HEK293T (cell line): ENCODE measurements at regions not wholly inside any gene's neighbourhood (a gene's known extent, or its start where the extent isn't known, plus 50 kb on each side); places are given as distances from the start of the nearest gene placed in this dataset.

Experiments used
- CTBP1 ChIP-seq: fragments of 450-650 bp; IDR thresholded peaks from 2 replicates; pipeline ENCODE4 v1.6.1; 2016; ENCODE audit warnings: borderline replicate concordance
- HDGF ChIP-seq: fragments of 450-650 bp; IDR thresholded peaks from 2 replicates; pipeline ENCODE4 v1.6.1; 2017; ENCODE audit warnings: antibody characterized with exemption, borderline replicate concordance
- NFRKB ChIP-seq: fragments of 450-650 bp; IDR thresholded peaks from 2 replicates; pipeline ENCODE4 v1.6.1; 2016; ENCODE audit warnings: mild to moderate bottlenecking, moderate library complexity
- TARDBP ChIP-seq: fragments of 450-650 bp; IDR thresholded peaks from 2 replicates; pipeline ENCODE4 v1.6.1; 2016

GRCh38 chr17:15049795-15050160 lies 215.3 kb downstream of the PMP22 start:
- TF ChIP-seq NFRKB: no peak
- TF ChIP-seq HDGF: no peak
- no peak for TF ChIP-seq CTBP1
- TF ChIP-seq TARDBP: no peak
